ENCODE measurements at regions not wholly inside any gene's neighbourhood (a gene's known extent, or its start where the extent isn't known, plus 50 kb on each side); places are given as distances from the start of the nearest gene placed in this dataset.

GRCh38 chr10:106499448-106499847, 665.1 kb downstream of the SORCS1 start:
- H3K36me3 ChIP-seq (ENCODE audit: control insufficient read depth, insufficient read depth, low read length), result no peaks in the 10 kb centered on the region
- H3K9me3 ChIP-seq (ENCODE audit: control insufficient read depth, insufficient read depth, low read depth, low read length), result no peaks in the 10 kb centered on the region
- in situ Hi-C loops (cut with HindIII; ENCODE audit: low pct_unique_long_range_greater_than_20kb, low sequenced_read_pairs), result no loop called here
- intact Hi-C loops (cut with micrococcal nuclease; ENCODE audit: unreplicated experiment), result no loop called here
- ChIA-PET CTCF (no interaction called here), POLR2A (no interaction called here)
- TF ChIP-seq TCF7L2 (IDR thresholded peaks at IDR 0.05; ENCODE audit: low read depth, low read length) (no peak), SIN3A (IDR thresholded peaks at IDR 0.05; ENCODE audit: borderline replicate concordance, insufficient read depth, low read depth, low read length) (no peak), REST (IDR thresholded peaks at IDR 0.05; ENCODE audit: insufficient read depth in 1 of 2, low read depth in 2 of 2, low read length in 1 of 2) (no peak), CTCF (IDR thresholded peaks at IDR 0.05) (no peak), POLR2AphosphoS5 (IDR thresholded peaks at IDR 0.05; ENCODE audit: low read depth, low read length) (no peak)
- DNase-seq (ENCODE audit: low read depth, low spot score), result no peak
- no peaks in the 10 kb centered on the region for H3K27me3 ChIP-seq (ENCODE audit: control insufficient read depth, insufficient read depth, low read length)
- no peak overlapping the region for H3K27ac ChIP-seq (ENCODE audit: low read length)
- BruUV-seq (replicated peaks), result no TSS peak
- ATAC-seq, result no peak
- no peaks in the 10 kb centered on the region for H3K4me1 ChIP-seq (ENCODE audit: control insufficient read depth, insufficient read depth, low read length)
- no peak overlapping the region for H3K4me3 ChIP-seq (ENCODE audit: low read depth in 2 of 2, low read length in 2 of 2)

GRCh38 chr10:106498675-106499074, 665.8 kb downstream of the SORCS1 start:
- no peak for TF ChIP-seq POLR2AphosphoS5 (IDR thresholded peaks at IDR 0.05; ENCODE audit: low read depth, low read length)
- TF ChIP-seq TCF7L2 (IDR thresholded peaks at IDR 0.05; ENCODE audit: low read depth, low read length), result no peak
- no peak for TF ChIP-seq SIN3A (IDR thresholded peaks at IDR 0.05; ENCODE audit: borderline replicate concordance, insufficient read depth, low read depth, low read length)
- Histone ChIP-seq H3K27me3 (ENCODE audit: control insufficient read depth, insufficient read depth, low read length) (no peaks in the 10 kb centered on the region), H3K4me1 (ENCODE audit: control insufficient read depth, insufficient read depth, low read length) (no peaks in the 10 kb centered on the region), H3K36me3 (ENCODE audit: control insufficient read depth, insufficient read depth, low read length) (no peaks in the 10 kb centered on the region), H3K9me3 (ENCODE audit: control insufficient read depth, insufficient read depth, low read depth, low read length) (no peaks in the 10 kb centered on the region), H3K27ac (ENCODE audit: low read length) (no peak overlapping the region), H3K4me3 (ENCODE audit: low read depth in 2 of 2, low read length in 2 of 2) (no peak overlapping the region)
- in situ Hi-C loops (cut with HindIII; ENCODE audit: low pct_unique_long_range_greater_than_20kb, low sequenced_read_pairs), result no loop called here
- CTCF ChIA-PET, result no interaction called here
- ATAC-seq (no peak), DNase-seq (ENCODE audit: low read depth, low spot score) (no peak)
- intact Hi-C loops (cut with micrococcal nuclease; ENCODE audit: unreplicated experiment), result no loop called here
- POLR2A ChIA-PET, result no interaction called here
- BruUV-seq (replicated peaks), result no TSS peak

- no peak overlapping the region for H3K4me3 ChIP-seq (ENCODE audit: low read depth in 2 of 2, low read length in 2 of 2)
- no TSS peak for BruUV-seq (replicated peaks)
- TF ChIP-seq POLR2AphosphoS5 (IDR thresholded peaks at IDR 0.05; ENCODE audit: low read depth, low read length) (no peak), SIN3A (IDR thresholded peaks at IDR 0.05; ENCODE audit: borderline replicate concordance, insufficient read depth, low read depth, low read length) (no peak), REST (IDR thresholded peaks at IDR 0.05; ENCODE audit: insufficient read depth in 1 of 2, low read depth in 2 of 2, low read length in 1 of 2) (no peak), CTCF (IDR thresholded peaks at IDR 0.05) (no peak), TCF7L2 (IDR thresholded peaks at IDR 0.05; ENCODE audit: low read depth, low read length) (no peak)
- DNase-seq (ENCODE audit: low read depth, low spot score) (no peak), ATAC-seq (no peak)
- ChIA-PET POLR2A (no interaction called here), CTCF (no interaction called here)
- H3K27ac ChIP-seq (ENCODE audit: low read length), result no peak overlapping the region
- in situ Hi-C loops (cut with HindIII; ENCODE audit: low pct_unique_long_range_greater_than_20kb, low sequenced_read_pairs), result no loop called here
- intact Hi-C loops (cut with micrococcal nuclease; ENCODE audit: unreplicated experiment), result no loop called here
- no peaks in the 10 kb centered on the region for H3K4me1 ChIP-seq (ENCODE audit: control insufficient read depth, insufficient read depth, low read length)
- no peaks in the 10 kb centered on the region for H3K27me3 ChIP-seq (ENCODE audit: control insufficient read depth, insufficient read depth, low read length)
- no peaks in the 10 kb centered on the region for H3K36me3 ChIP-seq (ENCODE audit: control insufficient read depth, insufficient read depth, low read length)
- H3K9me3 ChIP-seq (ENCODE audit: control insufficient read depth, insufficient read depth, low read depth, low read length), result peaks cover 2% of the 10 kb centered on the region; the same call in 1 of the 2 replicates
Observed at GRCh38 chr10:106495931-106496330, 668.6 kb downstream of the SORCS1 start.

Data from Panc1 (cell line).